H54 (cell line): ENCODE measurements at regions not wholly inside any gene's neighbourhood (a gene's known extent, or its start where the extent isn't known, plus 50 kb on each side); places are given as distances from the start of the nearest gene placed in this dataset.

Experiments
- DNase-seq: peaks from one replicate; pipeline ENCODE4 v3.0.0; 2011; ENCODE audit warnings: low spot score, mixed read lengths; ENCODE audit not compliant: insufficient read length
- FAIRE-seq: peaks from 3 replicates; lab custom pipeline; 2011; peaks lifted over from hg19 to GRCh38; lab: Jason Lieb, UNC
- POLR2A ChIP-seq: IDR thresholded peaks from 2 replicates; pipeline ENCODE4 v1.6.1; 2011; ENCODE audit warnings: low read depth, mild to moderate bottlenecking, low read length

DNA sequence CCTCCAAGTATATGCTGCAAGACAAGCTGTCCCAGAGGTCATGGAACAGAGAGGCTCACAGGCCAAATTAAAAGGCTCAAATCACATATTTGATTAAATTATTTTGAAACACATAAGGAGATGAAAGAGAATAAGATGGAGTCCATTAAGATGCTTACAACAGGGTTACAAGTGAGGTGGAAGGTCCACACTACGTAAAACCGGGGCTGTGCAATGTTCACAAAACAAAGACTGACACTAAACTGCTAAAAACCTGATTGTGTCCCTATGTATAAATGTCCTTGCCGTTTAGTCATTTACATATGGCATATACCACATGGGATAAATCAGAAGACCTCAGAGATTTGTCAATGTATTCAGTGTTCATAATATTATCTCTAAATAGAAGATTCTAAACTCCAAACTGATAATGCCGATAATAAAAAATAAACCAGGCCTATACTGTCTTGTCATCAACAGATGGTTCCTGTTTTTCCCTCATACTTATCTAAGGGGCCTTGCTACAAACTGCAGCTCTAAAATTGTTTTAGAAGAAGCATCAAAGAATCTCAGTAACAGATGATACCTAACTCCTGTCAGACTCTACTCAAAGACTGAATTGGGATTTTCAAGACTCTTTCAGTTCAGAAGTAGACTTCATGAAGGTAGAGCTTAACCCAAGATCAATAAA is 51.8 kb upstream of the RIPOR2 start:
- DNase-seq (no peak), FAIRE-seq (no peak)
- no peak for TF ChIP-seq POLR2A

DNA sequence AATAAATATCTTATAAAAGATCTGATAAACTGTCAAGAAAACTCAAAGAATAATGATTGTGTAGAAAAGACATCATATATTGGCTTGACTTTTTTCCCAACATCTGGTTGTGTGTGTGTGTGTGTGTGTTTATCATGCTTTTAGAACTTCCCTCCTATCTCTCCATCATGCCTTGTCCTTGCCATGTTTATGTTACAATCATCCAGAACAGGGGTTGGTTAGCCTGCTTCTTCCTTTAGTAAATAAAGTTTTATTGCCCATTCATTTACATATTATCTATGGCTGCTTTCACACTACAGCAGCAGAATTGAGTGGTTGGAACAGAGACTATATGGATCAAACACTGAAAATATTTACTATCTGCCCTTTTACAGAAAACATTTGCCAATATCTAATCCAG is 52.8 kb upstream of the RIPOR2 start:
- FAIRE-seq (no peak), DNase-seq (no peak)
- TF ChIP-seq POLR2A: no peak

DNA sequence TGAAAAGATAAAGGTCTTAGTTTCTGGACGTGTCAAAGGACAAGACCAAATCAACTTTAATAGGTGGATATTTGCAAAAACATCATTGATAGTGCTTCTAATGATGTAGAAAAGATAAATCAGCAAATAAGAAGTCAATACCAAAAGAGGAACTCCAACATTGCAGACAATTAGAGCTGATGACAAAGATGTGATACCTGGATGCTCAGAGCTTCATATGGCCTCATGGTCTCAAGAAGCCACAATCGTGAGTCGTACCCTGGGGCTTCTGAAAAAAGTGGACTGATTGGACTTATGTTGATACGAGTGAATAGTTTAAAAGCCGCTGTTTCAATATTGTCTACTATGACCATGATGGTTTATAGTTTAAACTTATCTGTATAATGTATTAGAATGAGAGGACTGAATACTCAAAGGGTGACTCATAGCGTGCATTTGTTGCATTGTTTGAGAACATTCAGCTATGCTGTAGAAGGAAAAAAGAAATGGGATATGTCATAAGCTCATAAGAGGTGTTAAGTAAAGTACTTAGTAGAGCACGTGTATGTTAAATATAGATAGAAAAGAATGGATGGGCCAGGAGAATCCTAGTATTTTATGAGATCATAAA is 54.6 kb upstream of the RIPOR2 start:
- DNase-seq (no peak), FAIRE-seq (no peak)
- TF ChIP-seq POLR2A: no peak

DNA sequence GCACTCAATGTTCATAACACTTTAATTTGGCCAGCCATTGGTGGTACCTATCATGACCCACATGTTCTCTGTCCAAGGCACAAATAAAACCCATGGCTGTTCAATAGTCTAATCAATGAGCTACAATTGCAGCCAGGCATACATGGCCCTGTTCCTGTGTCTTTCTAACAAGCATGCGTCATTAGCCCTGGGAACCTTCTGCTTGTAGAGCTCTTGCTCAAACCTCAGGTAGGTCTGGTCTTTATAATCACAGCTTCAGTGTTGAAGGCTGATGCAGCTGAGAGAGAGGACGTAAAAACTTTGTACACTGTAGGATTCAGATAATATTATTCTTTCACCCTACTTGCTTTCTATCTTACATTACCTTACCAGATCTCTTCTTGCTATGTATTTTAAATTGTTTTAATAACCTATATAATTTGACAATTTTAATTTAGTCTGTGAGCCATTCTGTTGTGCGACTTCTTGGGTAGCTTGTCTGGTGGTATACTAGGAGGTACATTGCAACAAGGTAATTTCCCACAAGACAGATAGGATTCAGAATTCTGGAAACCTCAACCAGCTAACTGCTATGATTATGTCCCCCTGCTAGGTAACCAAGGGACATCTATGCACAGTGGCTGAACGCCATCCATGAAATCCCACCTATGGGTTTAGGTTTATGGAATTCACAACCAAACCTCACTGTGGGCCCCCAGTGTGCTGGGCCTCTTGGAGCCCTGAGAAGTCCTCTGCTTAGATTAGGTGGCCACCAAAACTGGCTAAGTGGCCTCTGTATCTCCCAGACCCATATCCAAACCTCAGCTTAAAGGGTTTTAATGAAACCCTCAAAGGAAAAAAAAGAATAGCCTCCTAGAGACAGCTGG is 55.4 kb upstream of the RIPOR2 start:
- FAIRE-seq: no peak
- no peak for DNase-seq

DNA sequence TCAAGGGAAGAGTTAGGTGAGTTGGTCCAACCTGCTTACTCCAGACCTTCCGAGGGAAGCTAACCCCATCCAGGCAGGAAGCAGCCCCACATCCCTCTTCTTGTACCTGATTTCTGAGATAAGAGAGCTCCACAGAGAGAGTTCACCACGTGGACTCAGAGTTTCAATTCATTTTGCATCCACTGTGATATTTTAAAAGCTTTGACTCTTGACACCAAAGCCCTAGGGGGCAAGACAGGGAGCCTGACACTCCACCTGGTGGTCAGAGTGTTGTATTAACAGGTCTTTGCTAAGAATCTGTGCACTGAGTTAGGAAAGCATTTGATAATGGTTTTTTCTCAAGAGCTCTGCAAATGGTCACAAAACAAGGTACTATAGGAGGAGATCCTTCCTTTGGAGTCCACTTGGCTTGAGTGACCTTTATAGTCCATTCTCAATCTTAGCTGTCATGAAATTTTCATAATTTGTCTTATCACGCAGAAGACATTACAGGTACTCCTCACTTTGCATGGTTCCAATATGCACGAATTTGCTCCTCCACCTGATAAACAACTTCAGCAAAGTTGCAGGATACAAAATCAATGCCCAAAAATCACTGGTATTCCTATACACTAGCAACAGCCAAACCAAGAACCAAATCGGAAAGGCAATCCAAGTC is 56.2 kb upstream of the RIPOR2 start:
- peak; percentile 91 for FAIRE-seq
- TF ChIP-seq POLR2A: no peak
- peak; percentile 42 for DNase-seq

More for the DNA sequence above, 55.4 kb upstream of the RIPOR2 start:
- no peak for TF ChIP-seq POLR2A

DNA sequence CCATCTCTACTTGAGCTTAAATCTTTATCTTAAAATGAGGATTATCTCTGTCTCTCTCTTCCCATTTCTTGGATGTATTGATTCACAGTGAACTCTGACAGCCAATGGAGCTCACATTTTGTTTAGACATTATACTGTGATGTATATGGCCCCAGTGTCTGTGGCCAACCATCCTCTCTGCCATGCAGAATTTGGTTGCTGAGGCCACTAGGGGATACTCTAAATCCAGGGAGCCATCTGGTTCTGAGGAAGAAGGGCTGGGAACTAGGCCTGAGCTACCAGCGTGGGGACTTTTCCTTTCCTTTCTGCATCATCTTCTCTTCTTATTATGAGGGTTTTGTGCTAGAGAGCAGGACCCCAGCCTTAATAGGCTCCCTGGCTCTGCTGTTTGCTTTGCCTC is 59.1 kb upstream of the RIPOR2 start:
- no peak for DNase-seq
- no peak for TF ChIP-seq POLR2A
- FAIRE-seq: no peak

DNA sequence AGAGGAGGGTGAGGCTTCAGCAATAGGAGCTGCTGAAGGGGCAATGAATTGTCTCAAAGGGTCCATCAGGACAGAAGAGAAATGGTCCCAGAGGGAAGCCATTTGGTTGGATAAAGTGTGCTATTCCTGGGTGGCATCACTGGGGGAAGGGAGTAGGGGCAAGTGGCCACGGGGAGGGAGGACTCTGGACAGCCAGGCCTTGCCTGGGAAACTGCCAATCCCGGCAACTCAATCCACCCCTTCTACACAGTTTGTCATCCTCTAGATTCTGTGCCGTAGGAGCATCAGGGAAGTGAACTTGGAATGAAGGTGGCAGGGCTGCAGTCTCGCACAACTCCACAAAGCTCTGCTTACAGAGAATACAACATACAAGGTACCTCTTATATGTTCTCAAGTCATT is 59.5 kb upstream of the RIPOR2 start:
- DNase-seq: no peak
- no peak for FAIRE-seq
- no peak for TF ChIP-seq POLR2A

DNA sequence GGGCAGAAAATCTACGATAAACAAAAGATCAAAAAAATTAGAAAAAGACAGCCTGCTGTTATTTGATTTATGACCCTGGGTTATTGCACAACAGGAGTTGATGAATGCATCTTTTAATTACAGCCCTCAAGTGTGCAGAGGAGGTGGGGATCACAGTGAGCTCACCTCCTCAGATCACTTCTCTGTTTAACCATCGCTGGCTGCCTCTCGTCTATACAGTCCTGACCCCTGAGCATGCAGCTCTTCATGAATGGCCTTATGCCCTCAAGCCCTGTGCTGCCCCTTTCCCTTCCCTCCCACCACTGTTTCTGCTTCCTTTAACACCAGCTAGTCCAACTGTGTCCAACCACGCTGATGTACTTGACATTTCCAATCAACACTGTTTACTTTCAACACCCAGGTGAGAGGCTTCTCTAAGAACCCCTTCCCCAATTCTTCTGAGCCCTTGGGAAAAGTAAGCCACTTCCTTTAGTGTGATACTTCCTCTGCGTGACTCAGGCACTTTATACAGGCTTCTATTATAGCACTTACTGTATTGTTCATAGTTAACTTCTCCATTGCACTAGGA is 60.6 kb upstream of the RIPOR2 start:
- no peak for DNase-seq
- FAIRE-seq: no peak
- no peak for TF ChIP-seq POLR2A

DNA sequence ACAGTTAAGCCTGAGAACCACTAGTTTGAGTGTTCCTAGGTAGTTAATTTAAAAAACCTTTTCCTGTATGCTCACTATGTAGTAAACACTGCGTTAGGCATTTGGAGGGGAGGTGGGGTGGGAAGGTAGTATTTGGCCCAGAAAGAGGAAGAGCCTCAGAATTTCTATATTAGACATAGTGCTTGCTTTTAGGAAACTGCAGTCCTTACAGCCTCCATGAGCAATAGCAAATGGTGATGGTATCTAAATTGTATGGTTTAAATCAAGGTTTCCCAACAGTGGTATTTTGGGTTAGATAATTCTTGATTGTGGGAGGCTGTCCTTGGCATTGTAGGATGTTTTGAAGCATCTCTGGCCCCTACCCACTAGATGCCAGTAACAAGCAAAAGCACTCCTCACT is 61.5 kb upstream of the RIPOR2 start:
- no peak for TF ChIP-seq POLR2A
- DNase-seq (no peak), FAIRE-seq (no peak)

DNA sequence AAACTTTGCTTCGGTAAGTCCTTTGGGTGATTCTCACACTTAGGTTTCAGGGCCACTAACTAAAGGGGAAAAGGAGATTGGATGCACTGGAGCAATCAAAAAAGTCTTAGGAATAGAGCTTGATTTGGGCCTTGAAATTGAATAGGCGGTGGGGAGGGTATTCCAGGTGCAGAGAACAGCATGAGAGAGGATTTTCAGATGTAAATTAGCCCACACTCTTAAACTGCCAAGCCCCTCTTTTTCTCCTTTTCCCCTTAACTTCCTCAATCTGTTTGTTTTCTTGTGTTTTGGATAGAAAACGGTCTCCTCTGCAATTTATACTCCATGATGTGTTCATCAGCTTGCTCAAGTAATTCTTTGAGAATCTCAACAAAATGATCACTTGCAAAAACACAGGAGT is 62.1 kb upstream of the RIPOR2 start:
- FAIRE-seq (no peak), DNase-seq (no peak)
- TF ChIP-seq POLR2A: no peak

DNA sequence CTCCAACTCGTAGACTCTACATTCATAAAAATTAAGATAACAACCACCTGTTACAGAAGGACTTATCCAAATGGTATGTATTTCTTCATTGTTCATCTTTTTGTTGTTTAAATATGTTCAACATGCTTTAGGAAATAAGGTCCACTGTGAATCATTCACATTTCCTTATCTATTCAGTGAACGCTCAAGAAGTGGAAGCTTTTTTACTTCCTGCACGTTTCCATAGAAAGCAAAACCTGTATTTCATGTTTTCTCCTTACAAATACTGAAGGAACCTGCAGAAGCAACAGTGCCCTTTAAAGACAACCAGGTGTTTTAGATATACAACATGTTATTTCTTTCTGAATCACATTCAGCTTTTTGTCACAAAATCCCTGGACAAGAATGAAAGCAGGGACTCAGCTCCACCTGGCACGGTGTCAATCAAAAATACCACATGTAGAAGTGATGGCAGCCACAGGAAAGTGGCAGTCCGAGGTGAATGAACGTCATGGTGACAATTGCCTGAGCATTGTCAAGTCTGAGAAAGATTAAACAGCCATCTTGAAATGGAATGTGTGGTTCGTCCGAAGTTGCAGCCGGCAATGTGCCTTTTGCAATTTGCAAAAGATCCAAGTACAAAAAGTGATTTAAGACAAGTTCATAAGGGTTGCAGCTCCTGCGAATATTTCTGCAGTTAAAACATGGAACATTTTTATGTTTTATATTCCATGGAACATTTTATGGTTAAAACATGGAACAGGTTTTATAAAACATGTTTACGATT is 66.7 kb upstream of the RIPOR2 start:
- TF ChIP-seq POLR2A: no peak
- no peak for FAIRE-seq
- no peak for DNase-seq

DNA sequence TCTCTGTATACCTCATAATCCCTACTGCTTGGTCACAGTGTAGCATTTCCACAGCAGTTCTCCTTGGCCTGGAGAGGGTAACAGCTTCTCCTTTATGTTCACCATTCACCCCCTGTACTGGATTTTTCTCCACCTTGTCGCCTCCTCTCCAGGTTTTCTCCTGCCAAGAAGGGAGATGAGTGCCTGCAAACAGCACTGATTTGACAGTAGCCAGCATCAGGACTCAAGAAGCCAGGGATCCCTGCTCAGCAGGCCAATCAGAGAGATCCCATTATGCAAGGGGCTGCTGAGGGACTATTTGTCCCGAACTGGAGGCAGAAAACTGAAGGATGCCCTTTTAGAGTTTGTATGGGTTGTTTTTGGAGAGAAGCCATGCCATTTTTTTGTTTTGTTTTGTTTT is 68.6 kb upstream of the RIPOR2 start:
- FAIRE-seq (no peak), DNase-seq (no peak)
- TF ChIP-seq POLR2A: no peak

DNA sequence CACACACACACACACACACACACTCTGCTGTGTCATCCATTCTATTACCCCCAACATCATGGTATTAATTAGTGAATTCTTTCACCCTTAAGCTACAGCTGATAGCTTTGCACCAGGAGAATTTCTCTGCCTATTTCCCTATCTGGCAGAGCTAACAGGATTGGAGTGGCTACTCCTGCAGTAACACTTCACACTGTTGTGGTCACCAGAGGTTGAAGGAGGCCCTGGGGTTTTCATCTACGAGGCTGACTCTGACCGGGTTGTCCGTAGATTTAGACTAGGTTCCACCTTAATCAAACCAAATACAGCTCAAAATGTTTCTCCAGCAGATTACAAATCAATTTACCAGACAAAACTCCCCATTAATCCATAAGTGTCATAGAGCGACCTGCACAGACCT is 69.2 kb upstream of the RIPOR2 start:
- FAIRE-seq: no peak
- no peak for TF ChIP-seq POLR2A
- no peak for DNase-seq
